Muscle layer of duodenum (tissue), 2 donors: ENCODE measurements at regions not wholly inside any gene's neighbourhood (a gene's known extent, or its start where the extent isn't known, plus 50 kb on each side); places are given as distances from the start of the nearest gene placed in this dataset.

Experiments used
- H3K27ac ChIP-seq: one replicate; pipeline ENCODE4 v1.7.0; 2013; ENCODE audit warnings: mild to moderate bottlenecking, low read length
- H3K27me3 ChIP-seq: one replicate; pipeline ENCODE4 v1.7.0; 2013; ENCODE audit warnings: low read depth, mild to moderate bottlenecking, control low read depth, low read length
- H3K36me3 ChIP-seq, 2 donors: one replicate each; pipeline ENCODE4 v1.7.0; 2013; ENCODE audit warnings: low read length in 2 of 2, control low read depth in 1 of 2, mild to moderate bottlenecking in 1 of 2; ENCODE audit not compliant: insufficient read depth in 2 of 2, control insufficient read depth in 1 of 2
- H3K4me1 ChIP-seq, 2 donors: one replicate each; pipeline ENCODE4 v1.7.0; 2013; ENCODE audit warnings: low read length in 2 of 2, mild to moderate bottlenecking in 2 of 2, control low read depth in 1 of 2, moderate library complexity in 1 of 2; ENCODE audit not compliant: insufficient read depth in 2 of 2, control insufficient read depth in 1 of 2
- H3K4me3 ChIP-seq, 2 donors: one replicate each; pipeline ENCODE4 v1.7.0; 2013; ENCODE audit warnings: low read length in 2 of 2, low read depth in 1 of 2, mild to moderate bottlenecking in 1 of 2
- H3K9me3 ChIP-seq, 2 donors: one replicate each; pipeline ENCODE4 v1.7.0; 2013; ENCODE audit warnings: low read length in 2 of 2, control low read depth in 1 of 2, mild to moderate bottlenecking in 1 of 2; ENCODE audit not compliant: control insufficient read depth in 1 of 2
- donor health status: healthy.

DNA sequence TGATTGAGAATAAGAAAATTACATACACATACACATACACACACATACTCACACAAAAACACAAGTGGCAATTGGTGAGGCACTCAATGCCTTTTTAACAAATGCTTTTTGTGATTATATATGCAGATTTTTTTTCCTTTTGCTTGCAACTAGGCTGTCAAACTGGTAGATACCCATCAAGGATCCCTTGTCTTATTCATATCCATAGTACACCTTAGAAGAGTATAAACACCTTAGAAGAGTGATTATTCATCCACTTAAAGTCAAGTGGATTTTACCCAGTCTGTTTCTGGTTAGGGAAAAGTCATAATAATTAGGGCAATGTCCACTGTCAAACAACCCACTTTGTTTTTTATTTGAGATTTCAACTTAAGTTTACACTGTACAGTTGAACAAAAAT is 1773.4 kb upstream of the MIR17HG start:
- Histone ChIP-seq H3K36me3 (no peaks in the 10 kb centered on the region), H3K27ac (no peak overlapping the region), H3K4me3 (no peak overlapping the region), H3K27me3 (no peaks in the 10 kb centered on the region), H3K4me1 (no peaks in the 10 kb centered on the region), H3K9me3 (no peaks in the 10 kb centered on the region)

DNA sequence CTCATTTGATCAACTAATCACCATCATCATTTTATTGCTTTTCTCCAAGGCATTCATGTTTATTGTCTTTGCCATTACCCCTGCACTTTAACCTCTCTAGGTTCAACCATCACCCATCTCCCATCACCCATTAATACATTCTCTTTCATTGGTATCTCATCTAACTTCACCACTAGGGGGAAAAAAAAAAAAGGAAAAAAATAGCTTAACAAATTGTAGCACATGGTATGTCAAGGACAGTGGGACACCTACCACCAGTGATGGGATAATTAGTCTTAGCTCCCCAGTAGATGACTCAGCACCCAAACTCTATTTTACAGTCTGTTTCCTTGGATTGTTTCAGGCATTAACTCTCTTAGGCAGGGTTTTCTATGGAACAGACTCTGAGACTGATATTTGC is 1770.2 kb upstream of the MIR17HG start:
- no peaks in the 10 kb centered on the region for H3K27me3 ChIP-seq
- H3K9me3 ChIP-seq: no peaks in the 10 kb centered on the region
- no peaks in the 10 kb centered on the region for H3K4me1 ChIP-seq
- H3K4me3 ChIP-seq: no peak overlapping the region
- H3K27ac ChIP-seq: no peak overlapping the region
- H3K36me3 ChIP-seq: no peaks in the 10 kb centered on the region

DNA sequence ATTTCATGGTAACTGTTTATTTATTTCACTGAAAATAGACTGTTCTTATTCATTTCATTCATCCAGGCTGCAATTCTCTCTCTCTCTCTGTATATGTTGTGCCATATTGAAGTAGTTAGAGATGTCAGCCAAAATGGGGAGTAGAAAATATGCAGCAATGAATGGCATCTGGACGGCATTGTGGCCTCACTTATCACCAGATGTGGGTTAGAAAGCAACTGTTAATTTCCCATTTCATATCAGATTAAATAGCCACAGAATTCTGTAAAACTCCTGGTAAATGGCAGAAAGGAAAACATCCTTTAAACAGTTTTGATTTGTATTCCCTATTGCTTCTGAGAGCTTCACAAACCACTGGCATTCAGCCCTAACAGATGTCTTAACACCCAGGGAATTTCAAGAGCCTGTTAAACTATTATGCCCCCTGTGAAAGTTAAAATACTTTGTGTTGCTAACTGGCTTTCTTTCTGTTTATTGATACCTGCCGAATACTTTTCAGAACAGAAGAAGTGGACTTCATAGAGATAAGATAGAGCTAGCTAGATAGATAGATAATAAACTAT is 1763.3 kb upstream of the MIR17HG start:
- Histone ChIP-seq H3K9me3 (no peaks in the 10 kb centered on the region), H3K36me3 (no peaks in the 10 kb centered on the region), H3K27me3 (no peaks in the 10 kb centered on the region), H3K27ac (no peak overlapping the region), H3K4me3 (no peak overlapping the region), H3K4me1 (no peaks in the 10 kb centered on the region)

DNA sequence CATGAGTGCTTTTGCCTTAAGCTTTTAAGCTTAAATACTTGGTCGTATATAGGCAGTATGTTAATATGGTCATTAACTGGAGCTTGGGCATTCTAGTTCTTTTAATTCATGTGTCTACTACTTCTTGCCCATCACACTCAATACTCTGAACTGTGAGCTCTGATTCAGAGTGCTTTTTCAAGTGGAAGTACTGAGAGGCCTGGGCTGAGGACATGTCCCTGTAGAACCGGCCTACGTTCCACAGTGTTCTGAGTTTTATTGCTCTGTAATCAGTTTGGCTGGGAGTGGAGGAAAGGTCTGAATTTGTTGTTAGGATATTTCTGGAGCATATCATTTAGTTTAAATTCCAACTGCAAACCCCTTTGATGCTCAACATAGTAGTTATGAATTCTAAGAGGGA is 1744.8 kb upstream of the MIR17HG start:
- no peak overlapping the region for H3K27ac ChIP-seq
- no peaks in the 10 kb centered on the region for H3K27me3 ChIP-seq
- no peak overlapping the region for H3K4me3 ChIP-seq
- H3K36me3 ChIP-seq: no peaks in the 10 kb centered on the region
- H3K9me3 ChIP-seq: no peaks in the 10 kb centered on the region
- no peaks in the 10 kb centered on the region for H3K4me1 ChIP-seq

DNA sequence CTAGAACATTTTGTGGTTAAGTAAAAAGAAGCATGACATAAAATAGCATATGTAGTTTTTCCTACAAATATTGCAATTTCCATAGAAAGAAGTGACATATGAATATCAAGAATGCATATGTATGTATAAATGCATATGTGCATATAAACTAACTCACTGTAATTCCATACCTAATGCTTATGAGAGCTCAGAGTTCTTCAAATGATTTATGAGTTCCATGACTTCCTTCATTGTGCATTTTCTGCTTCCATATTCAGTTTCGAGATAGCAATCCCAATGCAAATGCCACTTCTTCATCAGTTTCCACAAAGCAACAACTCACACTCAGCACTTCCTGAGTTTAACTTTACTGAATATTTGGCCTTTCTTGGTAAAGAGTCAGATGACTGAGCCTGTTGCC is 1744.3 kb upstream of the MIR17HG start:
- Histone ChIP-seq H3K36me3 (no peaks in the 10 kb centered on the region), H3K27me3 (no peaks in the 10 kb centered on the region), H3K4me3 (no peak overlapping the region), H3K9me3 (no peaks in the 10 kb centered on the region), H3K27ac (no peak overlapping the region), H3K4me1 (no peaks in the 10 kb centered on the region)

DNA sequence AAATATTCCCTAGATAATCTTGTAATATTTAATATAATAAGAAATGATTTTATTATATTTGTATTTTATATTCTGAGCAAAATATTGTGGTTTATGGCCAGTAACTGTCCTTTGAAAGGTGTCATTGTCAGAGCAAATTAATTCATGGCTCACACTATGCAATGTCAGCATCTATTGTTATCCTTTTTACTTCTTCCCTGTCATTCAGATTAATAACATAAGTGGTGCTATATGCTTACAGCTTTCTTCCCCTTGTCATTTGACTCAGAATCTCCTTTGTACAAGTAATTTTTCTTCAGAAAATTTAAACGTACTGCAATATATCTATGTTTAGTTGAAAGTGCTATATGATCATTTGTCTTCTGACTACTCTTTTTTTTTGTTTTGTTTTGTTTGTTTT is 1738.2 kb upstream of the MIR17HG start:
- Histone ChIP-seq H3K9me3 (no peaks in the 10 kb centered on the region), H3K36me3 (no peaks in the 10 kb centered on the region), H3K4me1 (no peaks in the 10 kb centered on the region), H3K27me3 (no peaks in the 10 kb centered on the region), H3K27ac (no peak overlapping the region), H3K4me3 (no peak overlapping the region)

DNA sequence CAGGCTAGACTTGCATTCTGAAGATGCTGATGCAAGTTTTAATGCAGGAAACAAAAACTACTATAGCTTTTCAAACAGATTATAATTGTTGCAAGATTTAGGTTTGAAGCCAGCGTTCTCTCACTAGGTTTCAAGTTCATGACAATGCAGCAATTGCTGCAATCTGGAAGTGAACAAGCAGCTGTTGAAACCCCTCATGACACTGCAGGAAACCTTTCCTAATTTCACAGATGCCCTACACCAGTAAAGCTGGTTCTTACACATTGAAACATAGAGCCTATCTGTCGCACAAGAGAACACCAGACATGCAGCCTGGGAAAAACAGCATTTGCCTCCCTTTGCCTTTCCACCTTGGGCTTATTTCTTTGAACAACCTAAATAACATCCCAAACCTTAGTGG is 1737.2 kb upstream of the MIR17HG start:
- no peak overlapping the region for H3K4me3 ChIP-seq
- H3K27ac ChIP-seq: no peak overlapping the region
- H3K4me1 ChIP-seq: no peaks in the 10 kb centered on the region
- H3K9me3 ChIP-seq: no peaks in the 10 kb centered on the region
- H3K27me3 ChIP-seq: no peaks in the 10 kb centered on the region
- no peaks in the 10 kb centered on the region for H3K36me3 ChIP-seq

DNA sequence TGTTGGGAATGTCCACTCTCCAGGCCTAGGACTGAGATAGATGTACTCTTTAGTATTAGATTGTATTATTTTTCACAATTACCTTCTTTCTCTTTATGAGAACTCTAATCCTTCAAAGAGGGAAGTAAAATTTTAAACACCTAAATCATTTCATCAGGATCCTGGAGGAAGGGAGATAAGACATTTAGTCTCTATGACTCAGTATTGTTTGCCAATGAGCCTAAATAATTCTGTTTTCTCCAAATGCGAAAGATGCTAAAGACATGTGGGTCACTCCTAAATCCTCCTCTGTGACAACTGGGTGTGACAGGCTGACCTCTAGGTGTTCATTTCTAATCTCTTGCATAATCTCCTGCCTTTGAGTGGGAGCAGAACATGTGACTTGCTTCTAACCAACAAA is 1736.6 kb upstream of the MIR17HG start:
- no peaks in the 10 kb centered on the region for H3K36me3 ChIP-seq
- H3K9me3 ChIP-seq: no peaks in the 10 kb centered on the region
- no peaks in the 10 kb centered on the region for H3K27me3 ChIP-seq
- H3K4me3 ChIP-seq: no peak overlapping the region
- no peak overlapping the region for H3K27ac ChIP-seq
- no peaks in the 10 kb centered on the region for H3K4me1 ChIP-seq

DNA sequence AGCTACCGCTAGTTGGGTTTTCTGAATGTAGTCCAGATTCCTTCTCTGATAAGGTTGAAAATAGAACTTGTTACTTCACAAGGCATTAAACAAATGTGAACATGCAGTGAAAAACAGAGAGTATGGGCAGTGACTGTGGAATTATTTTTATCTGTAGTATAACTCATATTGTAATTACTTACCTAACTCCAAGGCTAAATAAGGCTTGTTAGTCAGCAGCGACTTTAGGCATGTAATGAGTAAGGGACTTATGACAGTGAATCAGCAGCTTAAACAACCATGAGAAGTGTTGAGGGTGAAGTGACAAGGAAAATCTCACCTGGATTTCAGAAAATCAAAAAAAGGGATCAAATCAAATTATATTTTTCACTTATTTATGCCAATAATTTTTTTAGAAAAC is 1719.5 kb upstream of the MIR17HG start:
- Histone ChIP-seq H3K9me3 (no peaks in the 10 kb centered on the region), H3K36me3 (no peaks in the 10 kb centered on the region), H3K27me3 (no peaks in the 10 kb centered on the region), H3K27ac (no peak overlapping the region), H3K4me1 (no peaks in the 10 kb centered on the region), H3K4me3 (no peak overlapping the region)

DNA sequence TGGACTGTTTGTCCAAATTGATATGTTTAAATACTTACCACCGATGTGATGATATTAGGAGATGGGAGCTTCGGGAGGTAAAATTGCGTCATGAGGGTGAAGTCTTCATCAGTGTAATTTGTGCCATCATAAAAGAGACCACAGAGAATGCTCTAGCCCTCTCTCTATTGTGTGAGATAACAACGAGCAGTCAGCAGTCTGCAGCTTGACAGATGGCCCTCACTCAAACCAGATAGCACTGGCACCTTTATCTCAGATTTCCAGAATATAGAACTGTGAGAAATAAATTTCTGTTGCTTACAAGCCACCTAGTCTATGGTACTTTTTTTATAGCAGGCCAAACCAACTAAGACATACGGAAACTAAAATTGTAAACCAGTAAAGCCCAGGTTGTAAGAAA is 1718.9 kb upstream of the MIR17HG start:
- Histone ChIP-seq H3K4me3 (no peak overlapping the region), H3K36me3 (no peaks in the 10 kb centered on the region), H3K27me3 (no peaks in the 10 kb centered on the region), H3K27ac (no peak overlapping the region), H3K9me3 (no peaks in the 10 kb centered on the region), H3K4me1 (no peaks in the 10 kb centered on the region)

DNA sequence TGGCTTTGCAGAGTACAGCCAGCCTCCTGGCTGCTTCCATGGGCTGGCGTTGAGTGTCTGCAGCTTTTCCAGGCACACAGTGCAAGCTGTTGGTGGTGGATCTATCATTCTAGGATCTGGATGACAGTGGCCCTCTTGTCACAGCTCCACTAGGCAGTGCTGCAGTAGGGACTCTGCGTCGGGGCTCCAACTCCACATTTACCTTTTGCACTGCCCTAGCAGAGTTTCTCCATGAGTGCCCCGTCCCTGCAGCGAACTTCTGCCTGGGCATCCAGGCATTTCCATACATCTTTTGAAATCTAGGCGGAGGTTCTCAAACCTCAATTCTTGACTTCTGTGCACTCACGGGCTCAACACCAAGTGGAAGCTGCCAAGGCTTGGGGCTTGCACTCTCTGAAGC is 1697.3 kb upstream of the MIR17HG start:
- Histone ChIP-seq H3K9me3 (peaks cover 4 to 5% of the 10 kb centered on the region in 2 donors), H3K4me3 (no peak overlapping the region), H3K27me3 (no peaks in the 10 kb centered on the region), H3K36me3 (no peaks in the 10 kb centered on the region), H3K4me1 (no peaks in the 10 kb centered on the region), H3K27ac (no peak overlapping the region)

DNA sequence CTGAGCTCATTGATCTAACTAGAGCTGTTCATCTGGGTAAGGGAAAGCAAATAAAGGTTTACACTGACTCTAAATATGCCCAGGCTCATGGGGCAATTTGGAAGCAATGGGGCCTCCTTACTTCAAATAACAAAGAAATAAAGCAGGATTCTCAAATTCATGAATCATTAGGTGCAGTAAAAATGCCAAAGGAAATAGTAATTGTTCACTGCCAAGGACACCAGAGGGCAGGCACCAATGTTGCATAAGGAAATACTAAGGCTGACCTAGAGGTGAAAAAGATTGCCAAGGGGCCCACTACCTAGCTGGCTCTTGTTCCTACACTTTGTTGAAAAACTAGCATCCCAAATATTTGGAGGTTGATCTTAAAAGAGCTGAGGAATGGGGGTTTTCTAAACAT is 1686.7 kb upstream of the MIR17HG start:
- Histone ChIP-seq H3K4me3 (no peak overlapping the region), H3K36me3 (no peaks in the 10 kb centered on the region), H3K4me1 (no peaks in the 10 kb centered on the region), H3K9me3 (no peaks in the 10 kb centered on the region), H3K27ac (no peak overlapping the region), H3K27me3 (no peaks in the 10 kb centered on the region)
